ENCODE measurements at regions not wholly inside any gene's neighbourhood (a gene's known extent, or its start where the extent isn't known, plus 50 kb on each side); places are given as distances from the start of the nearest gene placed in this dataset.

DNA sequence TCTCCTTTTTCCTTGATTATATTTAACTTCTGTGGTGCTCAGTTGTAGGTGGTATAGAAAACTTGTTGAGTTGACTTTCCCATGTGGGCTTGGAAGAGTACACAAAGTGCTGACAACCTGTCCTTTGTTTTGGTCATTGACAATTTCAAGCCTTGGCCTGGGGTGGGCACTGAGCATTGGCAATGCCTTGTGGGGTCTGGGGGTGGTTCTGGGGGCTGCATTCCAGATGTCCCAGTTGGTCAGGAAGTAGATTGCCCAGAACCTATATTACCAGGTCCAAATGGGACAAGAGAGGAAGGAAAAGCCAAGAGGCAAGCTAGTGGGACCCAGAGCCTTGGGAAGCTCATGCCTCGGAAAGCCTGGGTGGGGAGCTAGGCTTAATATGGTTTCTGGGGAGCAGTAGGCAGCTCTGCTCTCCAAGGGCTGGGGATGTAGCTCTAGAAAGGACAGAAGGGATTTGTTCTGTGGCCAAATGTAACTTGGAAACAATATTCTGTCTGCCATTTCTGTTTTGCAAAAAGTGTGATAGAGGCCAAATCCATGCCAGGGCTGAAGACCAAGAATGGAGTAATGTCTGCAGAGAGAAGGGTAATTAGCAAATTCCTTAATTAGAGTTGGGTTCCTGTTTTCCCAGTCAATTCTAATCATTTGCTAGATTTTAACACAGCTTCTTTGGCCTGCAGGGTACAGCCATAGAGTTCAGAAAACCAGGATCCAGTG, 87.4 kb downstream of the SLC4A3 start:
- TF ChIP-seq POLR2A (IDR thresholded peaks at IDR 0.05), result no peak
- TF ChIP-seq, protein P1, sequence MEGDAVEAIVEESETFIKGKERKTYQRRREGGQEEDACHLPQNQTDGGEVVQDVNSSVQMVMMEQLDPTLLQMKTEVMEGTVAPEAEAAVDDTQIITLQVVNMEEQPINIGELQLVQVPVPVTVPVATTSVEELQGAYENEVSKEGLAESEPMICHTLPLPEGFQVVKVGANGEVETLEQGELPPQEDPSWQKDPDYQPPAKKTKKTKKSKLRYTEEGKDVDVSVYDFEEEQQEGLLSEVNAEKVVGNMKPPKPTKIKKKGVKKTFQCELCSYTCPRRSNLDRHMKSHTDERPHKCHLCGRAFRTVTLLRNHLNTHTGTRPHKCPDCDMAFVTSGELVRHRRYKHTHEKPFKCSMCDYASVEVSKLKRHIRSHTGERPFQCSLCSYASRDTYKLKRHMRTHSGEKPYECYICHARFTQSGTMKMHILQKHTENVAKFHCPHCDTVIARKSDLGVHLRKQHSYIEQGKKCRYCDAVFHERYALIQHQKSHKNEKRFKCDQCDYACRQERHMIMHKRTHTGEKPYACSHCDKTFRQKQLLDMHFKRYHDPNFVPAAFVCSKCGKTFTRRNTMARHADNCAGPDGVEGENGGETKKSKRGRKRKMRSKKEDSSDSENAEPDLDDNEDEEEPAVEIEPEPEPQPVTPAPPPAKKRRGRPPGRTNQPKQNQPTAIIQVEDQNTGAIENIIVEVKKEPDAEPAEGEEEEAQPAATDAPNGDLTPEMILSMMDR (IDR thresholded peaks at IDR 0.05), result no peak
